Hepatocyte (in vitro differentiated cells): ENCODE measurements at regions not wholly inside any gene's neighbourhood (a gene's known extent, or its start where the extent isn't known, plus 50 kb on each side); places are given as distances from the start of the nearest gene placed in this dataset.

Experiments
- DNase-seq: peaks from one replicate; pipeline ENCODE4 v3.0.0-alpha.2; 2016; ENCODE audit warnings: low spot score
- H2AFZ ChIP-seq: fragments of 200-600 bp; sonication (generic); 2 replicates; pipeline ENCODE4 v1.6.0; 2016; ENCODE audit warnings: antibody characterized with exemption, mild to moderate bottlenecking
- H3K27ac ChIP-seq: fragments of 200-600 bp; sonication (generic); 2 replicates; pipeline ENCODE4 v1.5.1; 2016; ENCODE audit warnings: mild to moderate bottlenecking
- H3K27me3 ChIP-seq: fragments of 200-600 bp; sonication (generic); 2 replicates; pipeline ENCODE4 v1.6.1; 2016
- H3K36me3 ChIP-seq: fragments of 200-600 bp; sonication (generic); replicated peaks from 2 replicates; pipeline ENCODE4 v1.5.1; 2016; ENCODE audit warnings: low read depth; ENCODE audit not compliant: insufficient read depth
- H3K4me1 ChIP-seq: fragments of 200-600 bp; sonication (generic); 2 replicates; pipeline ENCODE4 v1.5.1; 2016; ENCODE audit warnings: mild to moderate bottlenecking, moderate library complexity; ENCODE audit not compliant: insufficient read depth
- H3K4me2 ChIP-seq: fragments of 200-600 bp; sonication (generic); 2 replicates; pipeline ENCODE4 v1.6.0; 2016
- H3K4me3 ChIP-seq: fragments of 200-600 bp; sonication (generic); 2 replicates; pipeline ENCODE4 v1.5.1; 2016; ENCODE audit warnings: mild to moderate bottlenecking
- H3K79me2 ChIP-seq: fragments of 200-600 bp; sonication (generic); 2 replicates; pipeline ENCODE4 v1.6.0; 2017; ENCODE audit warnings: mild to moderate bottlenecking
- H3K9me2 ChIP-seq: fragments of 200-600 bp; sonication (generic); replicated peaks from 2 replicates; pipeline ENCODE4 v1.6.0; 2017; ENCODE audit warnings: mild to moderate bottlenecking; ENCODE audit not compliant: insufficient read depth
- H3K9me3 ChIP-seq: fragments of 200-600 bp; sonication (generic); 2 replicates; pipeline ENCODE4 v1.5.1; 2016; ENCODE audit warnings: low read depth, mild to moderate bottlenecking
- H4K20me1 ChIP-seq: fragments of 200-600 bp; sonication (generic); 2 replicates; pipeline ENCODE4 v1.6.0; 2016; ENCODE audit warnings: mild to moderate bottlenecking; ENCODE audit not compliant: insufficient read depth, poor library complexity, severe bottlenecking
- EZH2 ChIP-seq: fragments of 200-600 bp; sonication (generic); IDR thresholded peaks from 2 replicates; pipeline ENCODE4 v1.6.1; 2016; ENCODE audit warnings: antibody characterized with exemption, mild to moderate bottlenecking, borderline replicate concordance
- EZH2phosphoT487 ChIP-seq: fragments of 200-600 bp; sonication (generic); IDR thresholded peaks from one replicate; pipeline ENCODE4 v1.6.1; 2018; ENCODE audit warnings: antibody characterized with exemption, mild to moderate bottlenecking, low read depth, moderate library complexity; ENCODE audit not compliant: unreplicated experiment, severe bottlenecking
- WGBS: methylation state at CpG from one replicate; pipeline ENCODE4 v1.1.6; 2016; ENCODE audit warnings: low lambda C conversion rate; ENCODE audit errors: missing lambda C conversion rate; 5-methylcytosine and 5-hydroxymethylcytosine counted together
- TF ChIP-seq, protein P1 (sequence below): fragments of 200-600 bp; sonication (generic); IDR thresholded peaks from 2 replicates; pipeline ENCODE4 v1.5.1; 2016; ENCODE audit warnings: antibody characterized with exemption, mild to moderate bottlenecking; ENCODE audit not compliant: poor library complexity

GRCh38 chr7:53657586-53657985 is 622.2 kb downstream of the POM121L12 start:
- no peaks in the 10 kb centered on the region for H3K36me3 ChIP-seq
- DNase-seq = no peak
- H3K9me3 ChIP-seq = no peaks in the 10 kb centered on the region
- H3K4me2 ChIP-seq = no peak overlapping the region
- no peak for TF ChIP-seq EZH2phosphoT487
- TF ChIP-seq, protein P1, sequence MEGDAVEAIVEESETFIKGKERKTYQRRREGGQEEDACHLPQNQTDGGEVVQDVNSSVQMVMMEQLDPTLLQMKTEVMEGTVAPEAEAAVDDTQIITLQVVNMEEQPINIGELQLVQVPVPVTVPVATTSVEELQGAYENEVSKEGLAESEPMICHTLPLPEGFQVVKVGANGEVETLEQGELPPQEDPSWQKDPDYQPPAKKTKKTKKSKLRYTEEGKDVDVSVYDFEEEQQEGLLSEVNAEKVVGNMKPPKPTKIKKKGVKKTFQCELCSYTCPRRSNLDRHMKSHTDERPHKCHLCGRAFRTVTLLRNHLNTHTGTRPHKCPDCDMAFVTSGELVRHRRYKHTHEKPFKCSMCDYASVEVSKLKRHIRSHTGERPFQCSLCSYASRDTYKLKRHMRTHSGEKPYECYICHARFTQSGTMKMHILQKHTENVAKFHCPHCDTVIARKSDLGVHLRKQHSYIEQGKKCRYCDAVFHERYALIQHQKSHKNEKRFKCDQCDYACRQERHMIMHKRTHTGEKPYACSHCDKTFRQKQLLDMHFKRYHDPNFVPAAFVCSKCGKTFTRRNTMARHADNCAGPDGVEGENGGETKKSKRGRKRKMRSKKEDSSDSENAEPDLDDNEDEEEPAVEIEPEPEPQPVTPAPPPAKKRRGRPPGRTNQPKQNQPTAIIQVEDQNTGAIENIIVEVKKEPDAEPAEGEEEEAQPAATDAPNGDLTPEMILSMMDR = no peak
- TF ChIP-seq EZH2 = no peak
- no peak overlapping the region for H3K27ac ChIP-seq
- no peaks in the 10 kb centered on the region for H3K27me3 ChIP-seq
- no peaks in the 10 kb centered on the region for H3K79me2 ChIP-seq
- H3K4me3 ChIP-seq = no peak overlapping the region
- H3K4me1 ChIP-seq = no peaks in the 10 kb centered on the region
- H2AFZ ChIP-seq = no peak overlapping the region
- WGBS = 75% methylated on average over 1 of the region's 1 CpG
- no peaks in the 10 kb centered on the region for H3K9me2 ChIP-seq
- H4K20me1 ChIP-seq = no peaks in the 10 kb centered on the region

GRCh38 chr7:53658951-53659350 is 623.5 kb downstream of the POM121L12 start:
- 72% methylated on average over 3 of the region's 3 CpGs for WGBS

DNA sequence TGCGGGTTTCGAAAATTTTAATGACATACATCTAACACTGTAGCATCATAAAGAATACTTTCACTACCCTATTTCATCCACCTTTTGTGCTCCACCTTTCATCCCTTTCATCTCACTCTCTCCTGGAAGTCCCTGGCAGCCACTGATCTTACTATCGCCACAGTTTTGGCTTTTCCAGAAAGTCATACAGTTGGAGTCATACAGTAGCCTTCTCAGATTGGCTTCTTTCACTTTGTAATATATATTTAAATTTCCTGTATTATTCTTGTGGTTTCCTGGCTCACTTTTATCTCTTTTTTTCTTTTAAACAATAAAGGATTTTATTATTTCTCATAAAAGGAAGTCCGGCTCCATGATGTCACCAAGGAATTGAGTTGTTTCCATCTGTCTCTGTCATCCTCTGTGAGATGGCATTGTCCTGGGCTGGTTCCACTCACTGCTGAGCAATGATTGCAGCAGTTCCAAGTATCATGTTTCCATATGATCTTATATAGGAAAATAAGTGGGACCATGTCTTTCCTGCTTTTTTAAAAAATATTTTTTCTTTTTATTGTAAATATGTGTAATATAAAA is 626.3 kb downstream of the POM121L12 start:
- TF ChIP-seq, protein P1 = no peak
- no peak for TF ChIP-seq EZH2phosphoT487
- no peaks in the 10 kb centered on the region for H4K20me1 ChIP-seq
- no peaks in the 10 kb centered on the region for H3K36me3 ChIP-seq
- H3K27ac ChIP-seq = no peak overlapping the region
- no peaks in the 10 kb centered on the region for H3K27me3 ChIP-seq
- no peaks in the 10 kb centered on the region for H3K9me2 ChIP-seq
- no peak overlapping the region for H3K4me2 ChIP-seq
- no peak for DNase-seq
- H2AFZ ChIP-seq = no peak overlapping the region
- H3K4me3 ChIP-seq = no peak overlapping the region
- no peaks in the 10 kb centered on the region for H3K79me2 ChIP-seq
- WGBS = 83% methylated on average over 4 of the region's 4 CpGs
- H3K9me3 ChIP-seq = no peaks in the 10 kb centered on the region
- no peaks in the 10 kb centered on the region for H3K4me1 ChIP-seq

More at GRCh38 chr7:53658951-53659350, 623.5 kb downstream of the POM121L12 start:
- TF ChIP-seq EZH2 (no peak), EZH2phosphoT487 (no peak)
- TF ChIP-seq, protein P1 = no peak
- no peak overlapping the region for H2AFZ ChIP-seq
- no peaks in the 10 kb centered on the region for H3K9me2 ChIP-seq
- H3K4me2 ChIP-seq = no peak overlapping the region
- H3K36me3 ChIP-seq = no peaks in the 10 kb centered on the region
- DNase-seq = no peak
- no peaks in the 10 kb centered on the region for H3K4me1 ChIP-seq
- H3K9me3 ChIP-seq = no peaks in the 10 kb centered on the region
- no peaks in the 10 kb centered on the region for H3K79me2 ChIP-seq
- H4K20me1 ChIP-seq = no peaks in the 10 kb centered on the region
- no peak overlapping the region for H3K4me3 ChIP-seq
- no peak overlapping the region for H3K27ac ChIP-seq
- H3K27me3 ChIP-seq = no peaks in the 10 kb centered on the region
